Lung (tissue), 11 donors: ENCODE measurements at regions not wholly inside any gene's neighbourhood (a gene's known extent, or its start where the extent isn't known, plus 50 kb on each side); places are given as distances from the start of the nearest gene placed in this dataset.

ENCODE experiments used
- ATAC-seq: fragments of 200-7000 bp; cut with Tn5 transposase; one replicate; pipeline ENCODE4 v1.9.1; 2020; ENCODE audit warnings: moderate number of reproducible peaks; ENCODE audit not compliant: insufficient read depth, low FRiP score
- DNase-seq, 3 donors: peaks; one replicate each; pipeline ENCODE4 v3.0.0-alpha.2; 2013 to 2017
- H3K27ac ChIP-seq, 2 donors: one replicate each; pipeline ENCODE4 v1.5.1; 2013; ENCODE audit warnings: mild to moderate bottlenecking in 2 of 2, moderate library complexity in 2 of 2, control low read depth in 1 of 2, inconsistent platforms in 1 of 2, low read depth in 1 of 2, low read length in 1 of 2
- H3K27me3 ChIP-seq, 3 donors: one replicate each; pipeline ENCODE4 v1.5.1; 2013; ENCODE audit warnings: low read length in 2 of 3; ENCODE audit not compliant: control insufficient read depth in 3 of 3, insufficient read depth in 3 of 3
- H3K36me3 ChIP-seq, 4 donors: one replicate each; pipeline ENCODE4 v1.5.1; 2013; ENCODE audit warnings: low read length in 4 of 4, mild to moderate bottlenecking in 1 of 4, moderate library complexity in 1 of 4; ENCODE audit not compliant: control insufficient read depth in 4 of 4, insufficient read depth in 4 of 4
- H3K4me1 ChIP-seq, 5 donors: one replicate each; pipeline ENCODE4 v1.5.1; 2013; ENCODE audit warnings: low read length in 5 of 5, mild to moderate bottlenecking in 2 of 5, moderate library complexity in 1 of 5; ENCODE audit not compliant: control insufficient read depth in 5 of 5, insufficient read depth in 5 of 5
- H3K4me3 ChIP-seq: one replicate; pipeline ENCODE4 v1.5.1; 2013; ENCODE audit warnings: mild to moderate bottlenecking, control low read depth, moderate library complexity
- H3K9ac ChIP-seq, 2 donors: one replicate each; pipeline ENCODE4 v1.5.1; 2013; ENCODE audit warnings: low read length in 2 of 2, control low read depth in 1 of 2; ENCODE audit not compliant: insufficient read depth in 1 of 2
- H3K9me3 ChIP-seq, 4 donors: one replicate each; pipeline ENCODE4 v1.5.1; 2013; ENCODE audit warnings: low read length in 3 of 4, mild to moderate bottlenecking in 1 of 4, moderate library complexity in 1 of 4; ENCODE audit not compliant: control insufficient read depth in 4 of 4, insufficient read depth in 3 of 4
- WGBS, 2 donors: extraction: QIAGEN DNeasy Blood & Tissue Kit; methylation state at CpG; one replicate each; pipeline ENCODE4 v1.1.7; 2013; 5-methylcytosine and 5-hydroxymethylcytosine counted together
- TF ChIP-seq, protein P1 (sequence below): IDR thresholded peaks from 2 replicates; pipeline ENCODE4 v1.5.1; 2012; ENCODE audit warnings: mild to moderate bottlenecking; ENCODE audit errors: control extremely low read depth, extremely low read depth
- donor health status: control.
- donor health status: control.
- donor health status: Bipolar disorder and iron deficiency.
- donor health status: healthy.
- donor health status: DM: yes; HTN: yes; CAD: no.

DNA sequence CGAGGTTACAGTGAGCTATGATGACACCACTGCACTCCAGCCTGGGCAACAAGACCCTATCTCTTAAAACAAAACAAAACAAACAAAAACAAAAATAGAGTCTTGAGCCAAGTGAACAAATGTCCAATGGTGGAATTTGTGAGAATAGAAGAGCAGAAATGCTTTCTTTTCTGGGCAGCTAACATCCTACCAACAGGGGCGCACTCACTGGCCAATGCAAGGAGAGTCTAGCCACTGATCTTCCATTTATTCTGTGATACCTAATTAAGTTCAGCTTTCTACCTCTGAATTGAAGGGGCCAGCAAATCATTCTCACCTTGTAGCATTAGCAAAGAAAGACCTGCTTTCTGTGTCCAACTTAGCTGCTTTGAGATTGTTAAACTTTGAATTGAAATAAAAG, 301.9 kb upstream of the NR2F2 start:
- 91 to 93% methylated on average over 2 of the region's 2 CpGs for WGBS, 2 donors
- ATAC-seq, result no peak
- no peak overlapping the region for H3K27ac ChIP-seq

DNA sequence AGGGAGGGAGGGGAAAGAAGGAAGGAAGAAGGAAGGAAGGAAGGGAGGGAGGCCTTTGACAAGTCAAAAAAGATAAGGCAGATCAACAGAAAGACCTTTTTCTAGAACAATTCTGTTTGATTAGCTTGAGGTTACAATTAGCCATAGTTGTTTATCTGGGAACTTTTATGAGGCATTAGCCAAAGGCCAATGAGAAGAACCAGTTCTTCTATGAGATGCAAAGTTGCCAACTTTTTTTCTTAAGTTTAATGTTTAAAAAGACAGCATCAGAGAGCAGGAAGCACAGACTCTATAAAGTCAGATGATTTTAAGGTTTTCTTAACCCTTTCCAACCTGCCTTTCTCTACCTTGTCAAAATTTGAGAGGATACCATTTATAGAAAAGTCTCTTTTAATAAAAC, 301.3 kb upstream of the NR2F2 start:
- H3K9me3 ChIP-seq, result no peaks in the 10 kb centered on the region
- ATAC-seq, result no peak
- peaks cover 0 to 5% (median 0%) of the 10 kb centered on the region in 5 donors for H3K4me1 ChIP-seq

More for the DNA sequence above, 301.9 kb upstream of the NR2F2 start:
- H3K27me3 ChIP-seq, result no peaks in the 10 kb centered on the region
- H3K4me1 ChIP-seq, result peaks cover 0 to 5% (median 0%) of the 10 kb centered on the region in 5 donors
- H3K4me3 ChIP-seq, result no peak overlapping the region
- H3K36me3 ChIP-seq, result no peaks in the 10 kb centered on the region
- H3K9ac ChIP-seq, result no peak overlapping the region
- no peaks in the 10 kb centered on the region for H3K9me3 ChIP-seq
- no peak for DNase-seq
- TF ChIP-seq, protein P1, sequence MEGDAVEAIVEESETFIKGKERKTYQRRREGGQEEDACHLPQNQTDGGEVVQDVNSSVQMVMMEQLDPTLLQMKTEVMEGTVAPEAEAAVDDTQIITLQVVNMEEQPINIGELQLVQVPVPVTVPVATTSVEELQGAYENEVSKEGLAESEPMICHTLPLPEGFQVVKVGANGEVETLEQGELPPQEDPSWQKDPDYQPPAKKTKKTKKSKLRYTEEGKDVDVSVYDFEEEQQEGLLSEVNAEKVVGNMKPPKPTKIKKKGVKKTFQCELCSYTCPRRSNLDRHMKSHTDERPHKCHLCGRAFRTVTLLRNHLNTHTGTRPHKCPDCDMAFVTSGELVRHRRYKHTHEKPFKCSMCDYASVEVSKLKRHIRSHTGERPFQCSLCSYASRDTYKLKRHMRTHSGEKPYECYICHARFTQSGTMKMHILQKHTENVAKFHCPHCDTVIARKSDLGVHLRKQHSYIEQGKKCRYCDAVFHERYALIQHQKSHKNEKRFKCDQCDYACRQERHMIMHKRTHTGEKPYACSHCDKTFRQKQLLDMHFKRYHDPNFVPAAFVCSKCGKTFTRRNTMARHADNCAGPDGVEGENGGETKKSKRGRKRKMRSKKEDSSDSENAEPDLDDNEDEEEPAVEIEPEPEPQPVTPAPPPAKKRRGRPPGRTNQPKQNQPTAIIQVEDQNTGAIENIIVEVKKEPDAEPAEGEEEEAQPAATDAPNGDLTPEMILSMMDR, result no peak

DNA sequence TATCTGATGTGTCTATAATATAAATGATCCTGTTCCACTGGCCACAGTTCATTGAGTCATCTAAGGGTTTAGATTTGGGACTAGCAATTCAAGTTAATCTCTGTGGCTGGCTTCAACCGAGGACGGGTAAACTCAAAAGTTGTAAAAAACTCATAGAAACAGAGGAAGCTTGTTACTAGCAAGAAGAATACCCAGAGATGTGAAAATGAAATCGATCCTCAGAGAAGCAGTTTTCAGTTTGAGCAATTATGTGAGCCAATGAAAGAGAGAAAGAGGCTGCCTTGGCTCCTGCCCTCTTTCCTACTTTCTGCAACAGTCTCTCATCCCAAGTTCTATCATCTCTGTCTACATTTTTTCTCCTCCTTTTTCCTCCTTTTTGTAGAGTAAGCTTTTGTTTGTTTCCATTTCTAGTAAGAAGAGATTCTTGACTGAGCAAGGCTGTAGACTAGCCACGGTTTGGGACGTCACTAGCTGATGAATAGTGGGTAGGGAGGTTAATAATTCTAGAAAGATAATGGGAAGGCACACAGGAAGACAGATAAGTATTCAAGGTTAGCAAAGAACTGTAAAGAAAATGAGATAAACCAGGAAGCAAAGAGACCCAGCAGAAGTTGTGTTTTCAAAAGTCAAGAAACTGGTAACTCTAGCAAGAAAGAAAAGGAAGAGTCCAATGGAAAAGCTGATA, 298.9 kb upstream of the NR2F2 start:
- no peak overlapping the region for H3K9ac ChIP-seq
- no peaks in the 10 kb centered on the region for H3K27me3 ChIP-seq
- H3K9me3 ChIP-seq, result peaks cover 0 to under 1% (median 0%) of the 10 kb centered on the region in 4 donors
- H3K4me1 ChIP-seq, result peaks cover 0 to 5% (median 0%) of the 10 kb centered on the region in 5 donors
- 89 to 90% methylated on average over 5 of the region's 5 CpGs for WGBS, 2 donors
- ATAC-seq, result no peak
- no peaks in the 10 kb centered on the region for H3K36me3 ChIP-seq
- TF ChIP-seq, protein P1, result no peak
- no peak for DNase-seq
- H3K27ac ChIP-seq, result no peak overlapping the region
- no peak overlapping the region for H3K4me3 ChIP-seq

More for the DNA sequence above, 301.3 kb upstream of the NR2F2 start:
- Histone ChIP-seq H3K4me3 (no peak overlapping the region), H3K27ac (no peak overlapping the region), H3K9ac (no peak overlapping the region), H3K27me3 (no peaks in the 10 kb centered on the region), H3K36me3 (no peaks in the 10 kb centered on the region)
- TF ChIP-seq, protein P1, result no peak
- DNase-seq, result no peak

DNA sequence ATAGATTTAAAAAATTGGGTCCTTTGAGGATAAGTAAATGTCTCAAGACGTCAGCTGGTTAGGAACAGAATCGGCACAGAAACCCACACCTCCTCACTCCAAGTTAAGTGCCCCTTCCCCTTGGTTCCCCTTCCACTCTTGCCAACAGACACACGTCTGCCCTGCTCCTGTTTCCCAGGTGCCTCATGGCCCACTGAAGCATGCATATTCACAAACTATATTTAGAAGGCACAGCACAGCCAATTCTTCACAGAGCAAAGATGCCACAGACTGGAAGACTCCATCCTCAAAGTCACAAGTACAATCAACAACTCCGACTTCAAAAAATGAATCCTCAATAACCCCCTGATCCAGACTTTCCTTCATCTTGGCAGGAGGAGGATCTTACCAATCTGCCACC, 295.4 kb upstream of the NR2F2 start:
- H3K27me3 ChIP-seq, result no peaks in the 10 kb centered on the region
- H3K9me3 ChIP-seq, result peaks cover 0 to 2% (median 0%) of the 10 kb centered on the region in 4 donors
- ATAC-seq, result no peak
- no peak for DNase-seq
- no peaks in the 10 kb centered on the region for H3K4me1 ChIP-seq
- 80 to 81% methylated on average over 4 of the region's 4 CpGs for WGBS, 2 donors
- no peak overlapping the region for H3K27ac ChIP-seq
- no peak overlapping the region for H3K9ac ChIP-seq
- H3K36me3 ChIP-seq, result no peaks in the 10 kb centered on the region
- TF ChIP-seq, protein P1, result no peak
- no peak overlapping the region for H3K4me3 ChIP-seq
